ENCODE measurements at regions not wholly inside any gene's neighbourhood (a gene's known extent, or its start where the extent isn't known, plus 50 kb on each side); places are given as distances from the start of the nearest gene placed in this dataset.

DNA sequence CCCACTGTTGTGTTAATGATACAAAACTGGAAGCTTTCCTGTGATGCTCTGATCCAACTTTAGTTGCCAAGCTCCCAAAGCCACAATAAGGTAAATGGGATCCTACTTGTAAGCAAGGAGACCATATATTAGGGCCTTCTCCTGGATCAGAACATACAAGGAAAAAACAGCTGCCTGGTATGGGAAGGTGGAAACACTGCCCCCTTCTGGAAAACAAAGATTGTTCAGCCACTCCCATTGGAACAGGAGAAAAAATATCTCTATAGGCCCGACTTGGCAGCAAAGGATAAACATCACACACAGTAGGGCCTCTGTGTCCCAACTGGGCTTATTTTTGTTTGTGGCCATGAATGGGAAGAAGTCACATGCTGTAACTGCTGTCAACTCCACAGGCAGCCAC, 166.5 kb downstream of the TBX22 start:
- no peak for TF ChIP-seq ZFX (IDR thresholded peaks at IDR 0.05; ENCODE audit: borderline replicate concordance)
- TF ChIP-seq, protein P1, sequence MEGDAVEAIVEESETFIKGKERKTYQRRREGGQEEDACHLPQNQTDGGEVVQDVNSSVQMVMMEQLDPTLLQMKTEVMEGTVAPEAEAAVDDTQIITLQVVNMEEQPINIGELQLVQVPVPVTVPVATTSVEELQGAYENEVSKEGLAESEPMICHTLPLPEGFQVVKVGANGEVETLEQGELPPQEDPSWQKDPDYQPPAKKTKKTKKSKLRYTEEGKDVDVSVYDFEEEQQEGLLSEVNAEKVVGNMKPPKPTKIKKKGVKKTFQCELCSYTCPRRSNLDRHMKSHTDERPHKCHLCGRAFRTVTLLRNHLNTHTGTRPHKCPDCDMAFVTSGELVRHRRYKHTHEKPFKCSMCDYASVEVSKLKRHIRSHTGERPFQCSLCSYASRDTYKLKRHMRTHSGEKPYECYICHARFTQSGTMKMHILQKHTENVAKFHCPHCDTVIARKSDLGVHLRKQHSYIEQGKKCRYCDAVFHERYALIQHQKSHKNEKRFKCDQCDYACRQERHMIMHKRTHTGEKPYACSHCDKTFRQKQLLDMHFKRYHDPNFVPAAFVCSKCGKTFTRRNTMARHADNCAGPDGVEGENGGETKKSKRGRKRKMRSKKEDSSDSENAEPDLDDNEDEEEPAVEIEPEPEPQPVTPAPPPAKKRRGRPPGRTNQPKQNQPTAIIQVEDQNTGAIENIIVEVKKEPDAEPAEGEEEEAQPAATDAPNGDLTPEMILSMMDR (IDR thresholded peaks at IDR 0.05), result peak; percentile 58
- H3K27ac ChIP-seq, result no peak overlapping the region

DNA sequence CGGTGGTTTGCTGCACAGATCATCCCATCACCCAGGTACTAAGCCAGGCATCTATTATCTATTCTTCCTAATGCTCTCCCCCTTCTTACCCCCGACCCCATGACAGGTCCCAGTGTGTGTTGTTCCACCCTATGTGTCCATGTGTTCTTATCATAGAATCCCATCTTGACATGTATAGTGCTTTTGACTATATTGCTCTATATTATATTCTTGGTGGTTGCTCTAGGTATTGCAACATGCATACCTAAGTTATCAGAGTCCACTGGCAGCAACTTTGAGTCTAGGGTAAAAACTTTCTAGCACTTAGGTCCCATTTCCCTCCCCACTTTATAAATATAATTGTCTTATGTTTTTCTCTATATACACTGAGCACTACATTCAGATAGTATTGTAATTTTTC, 170.3 kb downstream of the TBX22 start:
- no peak overlapping the region for H3K27ac ChIP-seq
- TF ChIP-seq, protein P1 (IDR thresholded peaks at IDR 0.05), result no peak
- TF ChIP-seq ZFX (IDR thresholded peaks at IDR 0.05; ENCODE audit: borderline replicate concordance), result no peak

DNA sequence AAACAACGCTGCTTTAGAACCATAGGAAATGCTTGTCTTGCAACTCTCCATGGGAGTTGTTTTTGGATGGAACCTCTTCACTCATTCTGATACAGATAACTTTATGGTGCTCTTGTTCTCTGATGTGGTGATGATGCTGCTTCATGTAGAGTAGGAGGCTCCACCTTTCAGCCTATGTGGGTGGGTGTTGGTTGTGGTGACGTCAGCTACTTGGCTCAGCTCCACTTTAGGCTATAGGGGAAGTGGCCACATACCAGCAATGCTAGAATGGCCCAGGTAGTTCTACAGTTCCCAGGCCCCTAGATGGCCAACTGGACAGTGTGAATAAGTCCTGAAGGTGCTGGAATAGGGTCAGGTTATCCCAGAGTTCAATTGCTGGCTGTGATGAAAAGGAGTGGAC, 192.1 kb downstream of the TBX22 start:
- H3K27ac ChIP-seq, result no peak overlapping the region
- no peak for TF ChIP-seq ZFX (IDR thresholded peaks at IDR 0.05; ENCODE audit: borderline replicate concordance)
- TF ChIP-seq, protein P1 (IDR thresholded peaks at IDR 0.05), result no peak

DNA sequence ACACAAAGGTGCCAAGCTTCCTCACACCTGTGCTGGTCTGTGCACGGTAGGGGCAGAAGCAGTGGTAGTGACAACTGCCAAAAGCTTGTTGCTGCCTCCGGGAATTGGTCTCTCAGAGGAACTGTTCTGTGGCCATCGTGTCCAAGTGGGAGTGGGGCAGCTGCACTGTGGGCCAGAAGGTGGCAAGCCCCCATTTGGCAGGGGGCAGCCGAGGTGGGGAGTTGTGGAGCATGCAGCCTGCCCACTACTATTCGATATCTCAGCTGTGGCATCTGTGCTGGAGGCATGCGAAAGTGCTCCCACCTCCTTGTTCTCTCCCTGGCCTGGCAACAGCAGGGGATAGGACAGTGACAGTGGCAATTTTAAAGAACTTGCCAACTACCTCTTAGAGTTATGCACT, 192.8 kb downstream of the TBX22 start:
- H3K27ac ChIP-seq, result no peak overlapping the region
- TF ChIP-seq, protein P1 (IDR thresholded peaks at IDR 0.05), result no peak
- TF ChIP-seq ZFX (IDR thresholded peaks at IDR 0.05; ENCODE audit: borderline replicate concordance), result no peak

DNA sequence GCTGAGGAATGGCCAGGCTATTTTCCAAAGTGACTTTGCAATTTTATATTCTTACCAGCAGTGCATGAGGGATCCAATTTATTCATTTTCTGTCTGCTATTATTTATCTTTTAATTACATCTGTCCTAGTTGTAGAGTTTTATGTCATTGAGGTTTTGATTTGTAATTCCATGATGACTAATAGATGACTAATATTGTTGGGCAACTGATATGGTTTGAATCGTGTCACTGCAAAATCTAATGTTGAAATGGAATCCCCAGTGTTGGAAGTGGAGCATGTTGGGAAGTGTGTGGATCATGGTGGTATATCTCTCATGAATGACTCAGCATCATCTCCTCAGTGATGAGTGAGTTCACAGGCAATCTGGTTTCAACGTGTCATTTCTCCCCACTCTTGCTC, 201.5 kb downstream of the TBX22 start:
- TF ChIP-seq, protein P1 (IDR thresholded peaks at IDR 0.05), result no peak
- no peak for TF ChIP-seq ZFX (IDR thresholded peaks at IDR 0.05; ENCODE audit: borderline replicate concordance)
- no peak overlapping the region for H3K27ac ChIP-seq

DNA sequence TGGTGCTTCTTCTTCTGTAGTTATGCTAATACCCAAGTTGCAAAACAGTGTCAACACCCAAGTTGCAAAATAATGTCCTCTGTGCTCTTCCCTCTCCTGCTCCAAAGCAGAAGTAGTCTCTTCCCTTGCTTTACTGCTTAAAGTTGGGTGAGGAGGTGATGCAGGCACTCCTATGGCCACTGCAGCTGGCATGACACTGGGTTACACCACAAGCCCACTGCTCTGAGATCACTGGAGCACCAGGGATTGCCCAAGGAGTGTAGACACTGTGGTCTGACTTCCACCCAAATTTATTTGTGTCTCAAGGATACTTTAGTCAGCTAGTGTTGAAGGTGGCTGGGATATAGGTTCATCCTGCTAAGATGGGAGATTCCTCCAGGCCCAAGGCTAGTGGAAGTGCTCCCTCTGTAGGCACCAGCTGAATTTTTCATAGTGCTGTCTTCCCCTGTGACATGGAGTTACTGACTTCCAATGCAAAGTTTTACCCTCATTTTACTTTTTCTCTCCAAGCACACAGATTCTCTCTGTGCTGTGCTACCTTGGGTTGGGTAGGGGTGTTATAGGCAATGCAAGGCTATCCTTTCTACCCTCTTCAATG, 196.2 kb upstream of the TENT5D start:
- no peak overlapping the region for H3K27ac ChIP-seq
- TF ChIP-seq, protein P1 (IDR thresholded peaks at IDR 0.05), result peak; percentile 37
- no peak for TF ChIP-seq ZFX (IDR thresholded peaks at IDR 0.05; ENCODE audit: borderline replicate concordance)

DNA sequence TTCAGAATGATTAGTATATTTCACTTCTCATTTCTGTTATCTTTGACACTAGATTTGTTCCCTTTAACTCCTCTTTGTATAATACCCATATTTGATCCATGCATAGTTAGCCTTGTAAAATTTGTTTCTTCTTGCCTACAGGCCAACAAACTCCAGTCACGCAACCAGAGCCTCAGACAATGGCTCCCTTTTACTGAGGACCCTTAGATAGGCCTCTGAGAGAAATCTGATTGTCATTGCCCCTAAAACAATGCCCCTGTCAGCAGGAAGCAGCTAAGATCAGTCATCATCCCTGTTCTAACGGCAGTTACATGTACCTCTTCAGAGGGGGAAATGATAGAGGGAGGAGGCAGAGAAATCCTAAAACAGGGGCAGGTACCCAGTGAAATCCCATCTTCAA, 190.6 kb upstream of the TENT5D start:
- no peak for TF ChIP-seq ZFX (IDR thresholded peaks at IDR 0.05; ENCODE audit: borderline replicate concordance)
- TF ChIP-seq, protein P1 (IDR thresholded peaks at IDR 0.05), result no peak
- no peak overlapping the region for H3K27ac ChIP-seq

All from 22Rv1 (cell line).